Fibroblast of skin of left biceps (primary cell): ENCODE measurements at regions not wholly inside any gene's neighbourhood (a gene's known extent, or its start where the extent isn't known, plus 50 kb on each side); places are given as distances from the start of the nearest gene placed in this dataset.

ENCODE experiments used
- DNase-seq, 2 experiments: peaks; one replicate each; pipeline ENCODE4 v3.0.0-alpha.2; 2013; ENCODE audit warnings: low read depth in 2 of 2

DNA sequence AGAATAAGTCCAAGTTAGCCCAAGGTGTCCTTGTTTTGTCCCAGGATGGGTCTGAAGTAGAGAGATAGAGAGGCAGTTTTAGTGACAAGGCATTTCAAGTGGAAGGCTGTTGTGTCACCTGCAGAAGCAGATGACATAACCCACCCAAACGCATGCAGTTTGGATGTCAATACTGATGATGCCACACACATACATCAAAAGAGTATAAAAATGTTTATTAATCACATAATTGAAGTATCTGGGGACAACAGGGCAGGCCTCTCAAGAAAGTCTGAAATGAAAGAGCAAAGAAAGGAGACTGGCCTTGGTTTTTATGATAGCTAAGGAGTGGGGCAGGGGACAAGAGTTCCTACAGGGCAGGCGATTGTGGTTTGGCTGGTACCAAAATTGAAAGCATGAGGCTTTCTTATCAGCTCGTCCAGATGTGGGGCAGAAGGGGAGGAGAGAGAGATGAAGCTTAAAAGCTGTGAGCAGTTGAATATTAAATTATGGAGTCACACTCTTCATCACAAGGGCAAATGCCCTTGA lies 78.4 kb upstream of the TSPAN8 start:
- no peak for DNase-seq

- no peak for DNase-seq
These were observed 75.3 kb upstream of the TSPAN8 start for GRCh38 chr12:71233083-71233482.

- DNase-seq, result no peak
These were observed 72.7 kb upstream of the TSPAN8 start for GRCh38 chr12:71230542-71230941.

GRCh38 chr12:71223139-71223538 lies 65.3 kb upstream of the TSPAN8 start:
- no peak for DNase-seq

GRCh38 chr12:71222436-71222835 lies 64.6 kb upstream of the TSPAN8 start:
- no peak for DNase-seq

DNA sequence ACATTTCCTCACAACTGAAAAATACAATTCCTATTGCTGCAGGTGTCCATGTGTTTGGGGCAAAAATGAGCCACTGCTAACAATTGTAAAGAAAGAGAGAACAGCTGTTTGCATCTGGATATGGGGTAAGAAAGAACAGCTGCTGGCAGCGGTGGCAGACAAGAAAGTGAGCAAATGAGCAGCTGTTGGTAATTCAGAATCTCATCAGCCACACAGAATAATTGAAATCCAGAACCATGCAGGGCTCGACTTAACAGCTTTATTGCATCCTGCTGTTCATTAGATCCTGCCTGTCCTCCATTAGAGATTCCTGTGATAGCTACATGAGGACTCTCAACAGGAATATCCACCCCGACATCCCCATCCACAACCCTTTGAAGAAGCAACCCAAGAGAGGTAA lies 62.5 kb upstream of the TSPAN8 start:
- no peak for DNase-seq

GRCh38 chr12:71219224-71219623 lies 61.4 kb upstream of the TSPAN8 start:
- DNase-seq, result no peak

DNA sequence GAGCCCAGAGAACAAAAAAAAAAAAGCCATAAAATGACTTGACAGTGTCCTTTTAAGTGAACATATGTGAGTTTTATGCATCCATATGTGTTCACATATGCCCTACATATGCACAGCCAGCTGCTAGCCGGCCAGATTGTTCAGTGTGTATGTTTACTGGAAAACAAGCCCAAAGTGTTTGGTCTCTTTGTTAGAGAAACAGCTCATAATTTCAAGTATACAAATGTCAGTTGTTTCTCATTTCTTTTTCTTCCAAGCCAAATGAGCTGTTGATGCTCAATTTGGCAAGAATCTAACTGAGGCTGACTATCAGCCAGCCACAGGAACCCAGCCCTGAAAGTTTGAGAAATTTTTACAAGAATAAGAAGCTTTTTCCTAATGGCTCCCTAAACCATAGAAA lies 60.8 kb upstream of the TSPAN8 start:
- DNase-seq, result no peak

DNA sequence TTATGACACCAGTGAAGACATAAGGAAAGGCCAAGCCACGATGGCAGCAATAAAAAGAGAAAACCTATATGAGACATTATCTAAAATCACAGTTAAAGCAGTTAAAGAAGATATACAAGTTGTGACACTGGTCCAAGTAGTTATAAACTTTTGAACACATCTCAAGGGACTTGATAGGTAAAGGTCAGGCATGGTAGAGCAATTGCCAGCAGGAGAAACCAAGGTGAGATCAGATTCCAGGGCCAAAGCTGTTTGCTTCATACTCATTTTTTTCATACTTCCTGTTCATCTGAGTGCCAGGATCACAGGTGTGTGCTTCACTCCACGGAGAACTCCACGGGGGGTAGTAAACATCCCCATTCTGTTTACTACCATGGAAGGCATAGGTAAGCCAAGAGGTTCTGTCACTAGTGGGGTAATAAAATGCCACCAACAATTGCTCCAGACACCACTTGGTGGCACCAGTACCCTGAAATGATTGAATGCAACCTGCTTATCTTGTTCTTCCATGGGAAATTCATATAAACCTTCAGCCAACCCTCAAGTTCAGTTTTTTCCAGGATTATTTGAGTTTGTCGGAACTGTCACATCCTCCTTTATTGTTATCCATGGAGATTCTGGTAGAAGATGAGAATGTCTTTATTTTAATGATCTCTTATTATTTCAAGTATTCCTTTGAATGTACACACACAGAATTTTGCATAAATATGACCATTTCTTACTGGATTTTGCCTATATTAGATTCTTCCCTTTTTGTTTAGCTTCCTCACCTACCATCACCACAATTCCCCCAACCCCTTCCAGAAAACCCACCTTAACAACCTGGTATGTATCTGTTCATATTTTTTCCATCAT lies 59.2 kb upstream of the TSPAN8 start:
- DNase-seq, result no peak

DNA sequence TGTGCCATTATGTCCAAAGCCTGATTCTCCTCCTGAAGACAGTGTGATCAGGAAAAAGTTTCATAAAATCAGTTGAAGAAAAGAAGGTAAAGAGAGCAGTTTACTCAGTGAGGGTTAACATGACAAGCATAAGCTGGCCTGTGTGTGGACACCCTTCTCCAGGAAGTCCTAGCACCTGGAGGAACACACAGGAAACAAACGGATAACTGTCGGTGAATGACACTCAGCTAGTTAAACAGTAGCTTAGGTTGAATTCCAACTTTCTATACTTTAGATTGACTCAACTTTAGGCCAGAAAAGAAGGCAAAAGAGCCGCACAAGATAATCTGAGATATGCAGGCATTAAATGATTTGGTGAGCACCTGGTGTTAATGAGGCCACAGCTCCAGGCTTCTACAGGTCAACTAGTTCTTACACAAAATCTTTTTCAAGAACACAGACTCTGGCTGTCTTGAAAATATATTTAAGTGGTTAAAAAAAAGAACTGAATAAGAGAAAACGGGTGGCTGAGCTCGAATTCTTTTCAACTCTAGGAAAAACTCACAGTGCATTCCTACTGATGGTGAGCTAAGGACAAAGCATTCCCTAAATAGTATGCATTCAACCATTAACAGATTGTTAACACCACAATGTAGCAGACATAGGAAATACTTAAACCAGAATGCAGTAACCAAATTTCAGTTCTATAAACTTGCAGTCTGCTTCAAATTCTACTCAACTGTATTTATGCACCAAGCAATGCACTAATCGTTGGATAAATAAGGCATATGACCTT lies 56.9 kb upstream of the TSPAN8 start:
- DNase-seq, result no peak

GRCh38 chr12:71208053-71208685 lies 50.4 kb upstream of the TSPAN8 start:
- no peak for DNase-seq
